ENCODE measurements at regions not wholly inside any gene's neighbourhood (a gene's known extent, or its start where the extent isn't known, plus 50 kb on each side); places are given as distances from the start of the nearest gene placed in this dataset.

GRCh38 chr3:46093966-46094365, 66.7 kb upstream of the XCR1 start:
- no peaks in the 10 kb centered on the region for H3K36me3 Mint-ChIP-seq
- H3K4me3 Mint-ChIP-seq = no peak overlapping the region
- no peaks in the 10 kb centered on the region for H3K9me3 Mint-ChIP-seq
- no peaks in the 10 kb centered on the region for H3K27me3 Mint-ChIP-seq (ENCODE audit: low read depth)
- DNase-seq (ENCODE audit: low spot score in 2 of 2, unreplicated experiment in 2 of 2) = no peak
- no peak overlapping the region for H3K27ac Mint-ChIP-seq
- TF ChIP-seq CTCF (IDR thresholded peaks at IDR 0.05; ENCODE audit: unreplicated experiment) = no peak
- H3K4me1 Mint-ChIP-seq = no peaks in the 10 kb centered on the region

DNA sequence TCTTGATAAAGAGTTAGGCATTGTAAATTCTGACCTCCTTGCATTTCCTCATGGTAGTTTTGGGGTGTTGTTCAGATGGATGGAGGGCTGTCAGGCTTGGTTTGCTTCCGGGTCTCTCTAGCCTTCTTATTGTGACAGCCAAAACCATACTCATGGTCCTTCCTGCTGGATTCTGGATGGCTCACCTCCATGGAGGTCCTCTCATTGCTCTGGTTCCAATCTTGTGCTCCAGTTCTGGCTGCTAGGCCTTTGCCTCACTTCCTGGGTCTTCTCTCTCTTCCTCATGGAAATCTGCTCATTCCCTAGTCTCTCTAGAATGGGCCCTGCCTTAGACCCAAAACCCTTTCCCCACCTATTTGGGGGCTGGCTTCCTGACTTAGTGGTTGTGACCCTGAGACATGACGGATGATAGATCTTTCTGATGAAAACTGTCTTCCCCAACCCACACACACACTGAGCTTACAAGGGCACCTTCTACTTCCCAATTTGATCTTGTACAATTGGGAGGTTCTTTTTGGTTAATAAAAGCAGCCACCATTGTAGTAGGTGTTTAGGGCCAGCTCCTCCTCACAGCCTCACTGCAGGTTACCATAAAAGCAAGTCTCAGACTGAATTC, 66.2 kb upstream of the XCR1 start:
- no peak for DNase-seq (ENCODE audit: low spot score in 2 of 2, unreplicated experiment in 2 of 2)
- TF ChIP-seq CTCF (IDR thresholded peaks at IDR 0.05; ENCODE audit: unreplicated experiment) = no peak
- H3K9me3 Mint-ChIP-seq = no peaks in the 10 kb centered on the region
- no peaks in the 10 kb centered on the region for H3K27me3 Mint-ChIP-seq (ENCODE audit: low read depth)
- H3K4me1 Mint-ChIP-seq = no peaks in the 10 kb centered on the region
- no peaks in the 10 kb centered on the region for H3K36me3 Mint-ChIP-seq
- H3K4me3 Mint-ChIP-seq = no peak overlapping the region
- H3K27ac Mint-ChIP-seq = no peak overlapping the region

DNA sequence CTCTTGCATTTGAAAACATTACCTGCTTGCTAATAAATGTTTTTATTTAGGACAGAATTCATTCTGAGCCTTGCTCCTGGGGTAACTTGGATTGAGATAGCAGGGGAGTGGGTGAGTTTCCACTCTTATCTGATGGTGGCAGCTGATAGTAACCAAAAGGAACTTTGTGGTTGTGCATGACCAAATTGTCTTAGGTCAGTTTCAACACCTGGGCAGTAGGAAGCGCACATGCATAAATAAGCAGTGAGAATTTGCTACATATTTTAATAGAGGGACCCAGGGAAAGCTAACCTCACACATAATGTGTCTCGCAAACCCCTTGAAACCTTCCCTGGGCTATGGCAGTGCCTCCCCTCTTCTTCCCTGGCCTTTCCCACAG, 65.4 kb upstream of the XCR1 start:
- no peak overlapping the region for H3K4me3 Mint-ChIP-seq
- H3K27ac Mint-ChIP-seq = no peak overlapping the region
- no peaks in the 10 kb centered on the region for H3K36me3 Mint-ChIP-seq
- no peak for TF ChIP-seq CTCF (IDR thresholded peaks at IDR 0.05; ENCODE audit: unreplicated experiment)
- H3K27me3 Mint-ChIP-seq (ENCODE audit: low read depth) = no peaks in the 10 kb centered on the region
- H3K4me1 Mint-ChIP-seq = no peaks in the 10 kb centered on the region
- H3K9me3 Mint-ChIP-seq = no peaks in the 10 kb centered on the region
- no peak for DNase-seq (ENCODE audit: low spot score in 2 of 2, unreplicated experiment in 2 of 2)

GRCh38 chr3:46091741-46092701, 64.7 kb upstream of the XCR1 start:
- H3K36me3 Mint-ChIP-seq = no peaks in the 10 kb centered on the region
- H3K9me3 Mint-ChIP-seq = no peaks in the 10 kb centered on the region
- no peaks in the 10 kb centered on the region for H3K27me3 Mint-ChIP-seq (ENCODE audit: low read depth)
- no peak overlapping the region for H3K4me3 Mint-ChIP-seq
- DNase-seq (ENCODE audit: low spot score in 2 of 2, unreplicated experiment in 2 of 2) = no peak
- TF ChIP-seq CTCF (IDR thresholded peaks at IDR 0.05; ENCODE audit: unreplicated experiment) = no peak
- H3K4me1 Mint-ChIP-seq = no peaks in the 10 kb centered on the region
- H3K27ac Mint-ChIP-seq = no peak overlapping the region

DNA sequence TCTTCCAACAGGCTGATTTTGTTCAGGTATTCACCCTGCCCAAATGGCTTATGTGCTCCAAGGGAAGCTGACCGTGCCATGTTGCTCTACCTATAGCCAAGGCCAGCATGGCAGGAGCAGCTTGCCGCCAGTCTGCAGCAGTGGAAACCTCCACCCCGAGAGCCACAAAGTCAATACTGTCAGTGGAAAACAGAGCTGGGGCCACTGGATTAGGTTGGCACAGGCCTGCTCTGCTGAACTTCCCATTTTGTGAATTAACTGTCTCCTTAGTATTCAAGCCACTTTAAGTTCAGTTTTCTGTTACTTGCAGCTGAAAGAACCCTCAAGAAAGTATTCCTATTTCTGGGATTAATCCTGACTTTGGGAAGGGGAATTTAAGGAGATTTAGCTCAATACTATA, 63.8 kb upstream of the XCR1 start:
- no peaks in the 10 kb centered on the region for H3K36me3 Mint-ChIP-seq
- no peak for DNase-seq (ENCODE audit: low spot score in 2 of 2, unreplicated experiment in 2 of 2)
- H3K4me3 Mint-ChIP-seq = no peak overlapping the region
- no peak for TF ChIP-seq CTCF (IDR thresholded peaks at IDR 0.05; ENCODE audit: unreplicated experiment)
- no peaks in the 10 kb centered on the region for H3K4me1 Mint-ChIP-seq
- H3K9me3 Mint-ChIP-seq = no peaks in the 10 kb centered on the region
- H3K27ac Mint-ChIP-seq = no peak overlapping the region
- no peaks in the 10 kb centered on the region for H3K27me3 Mint-ChIP-seq (ENCODE audit: low read depth)
